Fibroblast of skin of abdomen (primary cell): ENCODE measurements at regions not wholly inside any gene's neighbourhood (a gene's known extent, or its start where the extent isn't known, plus 50 kb on each side); places are given as distances from the start of the nearest gene placed in this dataset.

Source experiments
- DNase-seq: peaks from one replicate; pipeline ENCODE4 v3.0.0-alpha.2; 2013

DNA sequence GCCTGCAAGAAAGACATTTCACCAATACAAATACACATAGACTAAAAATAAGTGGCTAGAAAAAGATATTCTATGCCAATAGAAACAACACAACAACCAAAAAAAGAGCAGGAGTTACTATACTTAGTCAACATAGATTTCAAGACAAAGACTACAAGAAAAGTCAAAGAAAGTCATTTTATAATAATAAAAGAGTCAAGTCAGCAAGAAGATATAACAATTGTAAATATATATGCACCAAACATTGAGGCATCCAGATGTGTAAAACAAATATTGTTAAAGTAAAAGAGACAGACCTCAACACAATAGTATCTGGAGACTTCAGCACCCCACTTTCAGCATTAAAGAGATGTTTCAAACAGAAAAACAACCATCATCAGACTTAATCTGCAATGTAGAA, 104.6 kb downstream of the AMY1C start:
- DNase-seq: no peak

DNA sequence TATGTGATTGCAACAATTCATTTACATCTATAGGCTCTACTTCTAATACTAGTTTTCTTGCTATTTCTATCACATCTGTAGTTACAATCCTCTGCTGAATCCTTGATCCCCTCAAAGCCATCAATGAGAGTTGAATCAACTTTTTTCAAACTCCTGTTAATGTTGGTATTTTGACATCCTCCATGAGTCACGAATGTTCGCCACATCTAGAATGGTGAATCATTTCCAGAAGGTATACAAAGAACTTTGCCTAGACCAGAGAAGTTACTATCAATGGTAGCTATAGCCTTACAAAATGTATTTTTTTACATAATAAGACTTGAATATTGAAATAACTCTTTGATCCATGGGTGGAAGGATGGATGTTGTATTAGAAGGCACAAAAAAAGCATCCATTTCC, 110.0 kb downstream of the AMY1C start:
- DNase-seq: no peak

DNA sequence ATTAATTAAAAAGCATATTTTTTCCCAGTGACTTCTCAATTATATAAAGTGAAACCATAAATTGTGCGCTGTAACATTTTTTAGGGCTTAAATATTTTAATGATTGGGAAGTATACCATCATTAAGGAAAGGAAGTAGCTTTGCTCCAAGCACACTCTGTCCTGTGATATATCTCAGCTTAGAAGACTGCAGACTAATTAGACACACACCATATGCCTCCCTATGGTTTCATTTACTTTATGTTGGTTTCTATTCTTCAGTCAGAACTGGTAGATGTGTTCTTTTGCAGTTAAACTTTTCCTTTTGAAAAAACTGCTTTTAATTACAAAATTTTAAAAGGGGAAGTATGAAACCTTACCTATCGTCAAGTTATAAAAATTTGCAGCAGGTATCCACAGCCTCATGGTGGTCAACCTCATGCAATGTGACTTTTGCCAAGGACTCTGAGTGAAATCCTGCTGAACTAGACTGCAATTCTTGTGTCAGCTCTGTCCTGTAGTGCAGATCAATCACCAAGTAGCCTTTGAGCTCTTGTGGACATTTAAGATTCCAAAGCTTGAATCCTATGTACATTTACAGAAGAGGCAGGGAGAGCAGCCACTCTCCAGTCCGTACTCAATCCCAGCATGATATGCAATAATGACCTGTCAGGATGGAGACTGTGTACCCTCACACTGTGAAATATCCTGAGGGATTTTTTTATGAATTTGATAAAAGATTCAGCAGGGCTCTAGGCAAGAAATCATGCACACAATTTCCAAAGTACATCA, 149.1 kb downstream of the AMY1C start:
- no peak for DNase-seq

DNA sequence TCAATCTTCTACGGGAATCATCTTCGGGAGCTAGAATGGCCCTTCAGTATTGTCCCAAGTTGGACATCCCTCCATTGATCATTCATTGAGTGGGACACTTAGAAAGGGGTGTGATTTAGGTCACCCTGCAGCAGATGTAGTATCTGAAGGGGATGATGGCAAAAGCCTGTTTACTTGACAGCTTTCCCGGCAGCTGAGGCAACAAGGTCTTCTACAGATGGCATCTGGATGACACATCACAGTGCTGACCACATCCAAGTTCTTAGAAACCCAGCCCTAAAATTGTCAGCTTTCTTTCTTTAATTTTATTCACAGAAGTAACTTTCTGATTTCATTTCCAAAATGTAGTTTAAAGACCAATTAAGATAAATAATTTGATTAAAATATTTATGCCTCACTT, 150.3 kb downstream of the AMY1C start:
- no peak for DNase-seq

DNA sequence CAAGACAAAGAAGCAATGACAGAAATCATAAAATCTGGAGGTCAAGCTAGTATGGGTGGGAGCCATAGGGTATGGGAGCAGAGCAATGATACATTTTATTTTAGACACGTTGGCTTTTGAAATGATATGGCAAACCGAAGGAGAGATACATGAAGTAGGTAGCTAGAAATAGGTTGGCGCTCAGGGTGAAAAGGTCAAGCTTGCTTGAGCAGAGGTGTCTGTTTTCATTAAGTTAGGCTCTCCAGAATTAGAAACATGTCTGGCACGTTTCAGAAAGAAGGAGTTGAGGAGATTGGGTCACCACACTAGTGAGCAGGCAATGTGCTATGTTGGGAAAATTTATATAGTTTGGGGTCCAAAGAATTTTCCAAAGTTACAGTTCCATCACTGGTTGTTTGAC, 151.4 kb downstream of the AMY1C start:
- no peak for DNase-seq

DNA sequence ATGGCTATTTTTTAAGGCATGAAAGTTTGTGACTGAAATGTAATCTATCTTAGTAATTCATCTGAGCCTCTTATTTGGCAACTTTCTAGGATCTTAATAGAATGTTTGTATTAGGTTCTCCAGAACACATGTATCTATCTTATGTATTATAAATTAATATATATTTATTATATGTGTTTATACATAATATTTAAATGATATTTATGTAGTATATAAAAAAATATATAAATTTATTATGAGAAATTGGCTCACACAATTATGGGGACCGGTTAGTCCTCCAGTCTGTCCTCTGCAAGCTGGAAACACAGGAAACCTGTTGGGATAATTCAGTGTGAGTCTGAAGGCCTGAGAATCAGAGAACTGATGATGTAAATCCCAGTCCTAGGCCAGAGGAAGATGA, 155.7 kb downstream of the AMY1C start:
- no peak for DNase-seq

DNA sequence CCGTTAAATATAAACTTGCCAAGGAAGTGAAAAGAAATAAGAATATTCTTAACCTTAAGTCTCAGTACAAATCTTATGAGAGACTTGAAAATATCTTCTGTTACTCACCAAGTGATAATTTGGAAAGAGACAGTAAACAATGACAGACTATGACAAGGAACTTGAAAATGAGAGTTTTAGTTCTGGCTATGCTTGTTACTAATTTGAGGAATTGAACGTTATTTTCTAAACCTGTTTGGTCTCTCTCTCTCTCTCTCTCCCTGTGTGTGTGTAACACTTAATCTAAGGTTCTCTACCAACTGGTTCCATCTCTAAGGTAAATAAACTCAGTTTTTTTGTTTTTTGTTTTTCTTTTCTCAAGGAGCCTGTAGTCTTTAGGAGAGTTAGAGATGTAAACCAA, 161.8 kb downstream of the AMY1C start:
- no peak for DNase-seq

DNA sequence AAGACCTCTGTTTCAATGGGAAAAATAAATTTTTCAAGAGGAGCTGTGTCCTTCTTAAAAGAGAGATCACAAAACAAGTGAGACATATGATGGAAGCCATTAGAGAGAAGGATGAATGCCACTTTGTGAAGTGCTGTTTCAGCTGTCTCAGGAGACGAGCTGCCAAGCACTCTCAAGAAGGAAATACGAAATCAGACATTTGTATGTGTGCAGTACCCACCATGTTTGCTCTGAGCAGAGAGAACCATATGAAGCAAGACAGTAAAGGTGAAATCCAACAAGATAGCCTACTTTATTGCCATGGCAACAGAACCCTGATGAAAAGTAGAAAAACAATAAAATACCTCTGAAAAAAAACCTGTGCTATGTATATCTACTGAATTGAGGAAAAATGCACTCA, 168.1 kb downstream of the AMY1C start:
- no peak for DNase-seq

DNA sequence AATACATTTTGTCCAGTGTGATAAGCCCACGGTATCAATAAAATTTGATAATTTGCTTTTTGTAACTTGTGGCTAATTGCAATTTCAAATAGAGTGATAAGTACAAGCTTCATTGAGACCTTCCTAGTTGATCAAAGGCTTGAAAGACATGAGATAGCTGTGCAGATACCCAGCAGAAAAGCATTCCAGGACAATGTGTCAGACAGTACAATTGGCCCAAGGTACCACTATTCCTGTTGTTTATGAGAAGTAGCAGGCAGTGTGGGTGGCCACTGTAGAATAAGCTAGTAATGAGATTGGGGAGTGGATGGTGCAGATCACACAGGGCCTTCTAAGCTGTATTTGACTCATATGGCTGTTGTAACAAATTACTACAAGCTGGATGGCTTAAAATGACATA, 182.2 kb downstream of the AMY1C start:
- no peak for DNase-seq

DNA sequence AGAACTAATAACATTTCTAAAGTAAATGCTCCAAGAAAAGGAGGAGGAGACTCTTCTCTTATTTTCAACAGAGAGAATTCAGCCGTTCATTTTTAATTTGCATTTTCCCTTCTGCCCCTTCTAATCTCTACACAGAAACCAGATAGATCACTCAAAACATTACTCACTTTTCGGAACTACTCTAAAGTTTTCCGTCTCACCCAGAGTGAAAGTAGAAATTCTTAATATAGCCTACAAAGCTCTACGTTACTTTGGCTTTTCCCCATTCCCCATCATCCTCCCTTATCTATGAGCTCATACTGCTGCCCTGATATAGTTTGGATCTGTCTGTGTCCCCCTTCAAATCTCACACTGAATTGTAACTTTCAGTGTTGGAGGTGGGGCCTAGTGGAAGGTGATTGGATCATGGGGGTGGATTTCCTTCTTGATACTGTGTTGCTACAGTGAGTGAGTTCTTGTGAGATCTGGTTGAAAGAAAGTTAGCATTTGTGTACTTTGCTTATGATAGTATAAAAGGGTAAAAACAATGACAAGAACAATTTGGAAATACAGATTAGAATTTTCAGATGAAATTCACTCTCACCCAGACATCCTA, 188.2 kb downstream of the AMY1C start:
- DNase-seq: no peak

DNA sequence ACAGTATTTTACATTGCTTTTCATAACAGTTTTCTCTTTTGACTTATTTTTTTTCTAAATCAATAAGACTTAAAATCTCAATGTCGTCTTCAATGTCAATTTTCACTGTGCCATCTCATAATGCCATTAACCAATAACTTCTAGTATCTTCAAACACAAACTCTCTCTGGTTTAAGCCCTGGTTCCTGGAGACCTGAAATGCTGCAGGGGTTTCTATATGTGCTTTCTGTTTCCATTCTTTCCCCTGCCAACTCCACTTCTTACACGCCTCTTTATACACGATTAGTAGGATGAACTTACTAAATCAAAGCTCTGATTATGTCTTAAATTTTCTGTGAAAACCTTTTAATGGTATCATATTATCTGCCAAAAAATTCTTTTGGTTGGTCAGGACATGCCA, 191.4 kb downstream of the AMY1C start:
- DNase-seq: no peak

DNA sequence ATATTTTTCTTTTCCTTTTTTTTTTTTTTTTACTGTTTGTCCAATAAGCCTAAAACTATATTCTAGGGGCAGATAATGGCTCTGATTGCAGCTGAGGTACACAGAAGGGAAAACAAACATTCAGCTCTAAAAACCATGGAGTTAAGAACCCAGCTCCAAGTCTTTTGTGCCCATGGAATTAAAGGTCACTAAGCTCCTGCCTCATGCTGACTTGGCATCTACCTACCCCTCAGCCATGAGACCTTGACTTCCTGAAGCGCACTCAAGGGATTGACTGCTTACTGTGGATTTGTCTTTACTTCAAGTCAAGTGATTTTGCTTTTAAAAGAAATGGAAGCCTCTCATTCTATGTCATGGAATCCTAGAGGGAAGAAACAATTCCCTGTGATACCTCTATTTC, 192.3 kb downstream of the AMY1C start:
- DNase-seq: no peak

DNA sequence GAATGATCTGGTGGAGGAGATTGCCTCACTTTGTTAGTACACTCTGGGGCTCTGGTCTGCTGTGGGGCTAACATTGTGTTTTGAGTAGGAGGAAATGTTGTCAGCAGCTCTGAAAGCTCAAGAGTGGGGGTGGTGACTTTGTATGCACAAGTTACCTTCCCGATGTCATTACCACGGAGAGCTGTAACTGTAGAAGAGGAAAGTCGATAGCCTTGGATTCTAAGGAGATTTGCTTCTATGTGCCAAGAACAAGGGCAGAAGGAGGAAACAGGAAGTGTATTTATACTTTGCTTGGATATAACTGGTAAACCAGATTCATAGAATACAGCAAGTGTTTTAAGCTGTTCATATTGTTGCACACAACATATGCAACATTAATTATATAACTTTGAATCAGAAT, 196.1 kb downstream of the AMY1C start:
- DNase-seq: no peak

DNA sequence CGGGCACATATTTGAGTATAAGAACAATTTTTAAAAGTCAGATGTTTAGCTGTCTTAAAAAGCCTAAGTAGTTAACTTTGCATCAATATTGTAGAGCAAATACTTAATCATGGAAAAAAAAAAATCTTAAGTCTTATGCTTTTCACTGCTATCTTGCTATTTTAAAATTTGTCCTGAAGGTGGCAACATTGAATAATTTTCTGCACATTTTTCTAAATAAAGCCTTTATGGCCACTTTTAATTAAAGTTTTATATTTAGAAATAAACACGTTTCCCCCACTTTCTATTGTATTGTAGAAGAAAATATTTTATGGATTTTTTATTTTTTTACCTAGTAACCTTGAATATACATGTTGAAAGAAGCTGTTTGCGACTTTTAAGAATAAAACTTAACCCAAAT, 198.8 kb downstream of the AMY1C start:
- DNase-seq: no peak

DNA sequence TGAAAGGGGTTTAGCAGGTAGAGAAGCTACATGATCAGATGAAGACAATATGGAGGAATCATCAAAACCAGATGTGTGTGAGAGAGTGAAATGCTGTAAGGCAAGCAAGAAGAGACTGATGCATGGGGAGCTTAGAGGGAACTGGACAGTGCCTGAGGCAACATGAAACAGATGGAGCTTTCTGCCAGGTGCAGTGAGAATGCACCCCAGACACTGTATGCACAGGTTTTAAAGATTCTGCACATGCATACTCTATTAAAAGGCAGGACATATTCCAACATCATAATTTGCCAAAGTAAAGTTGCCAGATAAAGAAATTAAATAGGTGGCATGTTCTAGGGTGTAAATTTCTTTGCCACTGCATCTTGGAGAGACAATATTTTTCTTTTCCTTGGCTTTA, 200.1 kb downstream of the AMY1C start:
- DNase-seq: no peak

DNA sequence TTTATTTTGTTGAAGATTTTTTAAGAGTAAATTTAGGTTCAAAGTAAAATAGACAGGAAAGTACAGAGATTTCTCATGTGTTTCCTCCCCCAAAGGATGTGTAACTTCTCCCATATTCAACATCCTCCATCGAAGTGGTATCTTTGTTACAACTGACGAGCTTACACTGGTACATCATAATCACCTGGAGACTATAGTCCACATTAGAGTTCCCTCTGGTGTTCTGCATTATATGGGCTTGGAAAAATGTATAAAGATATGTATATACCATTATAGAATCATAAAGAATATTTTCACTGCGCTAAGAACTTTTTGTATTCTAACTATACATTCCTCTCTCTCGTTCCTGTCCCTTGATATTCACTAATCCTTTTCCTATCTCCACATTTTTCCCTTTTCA, 203.7 kb downstream of the AMY1C start:
- DNase-seq: no peak

DNA sequence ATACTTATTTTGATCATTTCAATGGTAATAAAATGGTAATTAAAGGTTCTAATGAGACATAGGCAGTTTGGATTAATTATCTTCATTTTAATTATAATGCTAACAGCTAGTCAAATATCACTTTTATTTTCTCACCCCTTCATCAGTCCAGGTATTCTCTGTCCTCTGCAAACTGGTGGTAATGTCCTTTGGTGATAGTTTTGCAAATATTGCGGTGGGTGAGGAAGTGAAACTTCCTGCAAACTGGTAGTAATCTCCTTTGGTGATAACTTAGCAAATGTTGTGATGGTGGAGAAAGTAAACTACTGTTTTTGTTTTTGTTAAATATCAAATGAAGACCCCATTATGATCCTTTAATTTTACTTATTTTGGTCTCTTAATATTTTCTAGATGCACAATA, 209.0 kb downstream of the AMY1C start:
- DNase-seq: no peak

DNA sequence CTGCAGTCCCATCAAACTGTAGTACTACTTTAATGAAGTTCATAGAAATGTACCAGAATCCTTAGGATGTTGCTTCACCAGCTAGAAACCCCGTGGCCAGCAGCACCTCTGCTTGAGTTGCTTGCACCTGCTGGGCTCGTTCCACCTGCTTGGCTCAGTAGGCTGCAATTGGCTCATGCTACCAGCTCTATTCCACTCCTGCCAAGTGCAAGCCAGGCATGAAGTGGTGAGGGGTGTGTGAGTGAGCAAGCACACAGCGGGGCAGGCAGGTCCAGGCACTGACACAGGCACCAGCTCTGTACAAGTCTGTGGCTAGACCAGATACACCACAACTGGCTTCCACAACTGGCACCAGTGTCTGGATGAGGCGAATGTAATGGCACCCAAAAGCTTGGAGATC, 209.9 kb downstream of the AMY1C start:
- no peak for DNase-seq

DNA sequence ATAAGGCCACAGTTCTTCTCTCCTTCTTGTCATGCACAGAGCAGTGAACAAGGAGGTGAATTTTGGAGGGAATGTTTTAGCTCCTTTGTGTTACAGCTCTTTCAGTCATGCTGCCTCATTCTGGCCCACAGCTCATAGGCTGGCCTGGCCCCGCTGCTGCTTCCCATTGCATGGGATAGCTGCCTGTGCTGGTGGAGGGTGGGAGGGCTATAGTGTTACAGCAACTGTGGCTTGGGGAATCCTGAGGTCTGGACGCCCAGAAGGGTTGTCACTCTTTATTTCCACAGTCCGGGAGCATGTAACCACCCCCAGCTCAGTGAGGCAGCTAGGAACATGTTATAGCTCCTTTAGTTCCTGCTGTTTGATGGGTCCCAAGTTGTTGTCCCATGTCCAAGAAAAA, 210.3 kb downstream of the AMY1C start:
- no peak for DNase-seq

DNA sequence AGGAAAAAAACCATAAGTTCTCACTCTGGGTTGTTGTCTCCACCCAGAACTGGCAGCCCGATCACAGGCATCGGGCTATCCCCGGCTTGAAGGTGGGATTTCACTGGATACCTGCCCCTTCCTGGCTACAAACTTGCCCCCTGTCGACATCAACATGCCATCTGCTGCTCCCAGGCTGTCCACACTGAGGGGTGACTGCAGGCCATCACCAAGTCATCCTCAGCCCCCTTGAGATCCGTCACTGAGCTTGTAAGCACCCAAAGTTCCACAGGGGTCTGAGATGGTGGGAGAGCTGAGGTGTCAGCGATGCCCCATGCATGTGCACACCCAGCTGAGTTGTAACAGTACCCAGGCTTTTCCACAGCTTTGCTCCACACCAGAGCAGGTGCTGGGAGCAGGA, 211.0 kb downstream of the AMY1C start:
- no peak for DNase-seq

DNA sequence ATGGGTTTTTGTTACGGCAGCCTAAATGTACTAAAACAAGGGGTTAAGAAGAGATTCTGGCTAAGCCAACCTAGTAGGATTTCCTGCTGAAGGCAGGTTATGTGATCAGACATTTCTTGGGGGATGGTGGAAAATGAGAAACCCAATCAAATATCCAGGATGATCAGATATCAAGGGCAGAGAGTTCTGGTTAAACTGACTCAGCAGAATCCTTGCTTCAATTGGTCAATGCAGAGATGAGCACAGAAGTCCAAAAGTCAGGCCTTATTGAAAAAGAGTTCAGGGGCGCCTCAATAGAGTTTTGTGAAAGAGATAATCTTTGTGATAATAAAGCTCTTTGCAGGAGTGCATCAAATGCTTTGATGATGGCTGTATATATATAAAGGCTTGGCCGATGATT, 237.1 kb downstream of the AMY1C start:
- DNase-seq: no peak

DNA sequence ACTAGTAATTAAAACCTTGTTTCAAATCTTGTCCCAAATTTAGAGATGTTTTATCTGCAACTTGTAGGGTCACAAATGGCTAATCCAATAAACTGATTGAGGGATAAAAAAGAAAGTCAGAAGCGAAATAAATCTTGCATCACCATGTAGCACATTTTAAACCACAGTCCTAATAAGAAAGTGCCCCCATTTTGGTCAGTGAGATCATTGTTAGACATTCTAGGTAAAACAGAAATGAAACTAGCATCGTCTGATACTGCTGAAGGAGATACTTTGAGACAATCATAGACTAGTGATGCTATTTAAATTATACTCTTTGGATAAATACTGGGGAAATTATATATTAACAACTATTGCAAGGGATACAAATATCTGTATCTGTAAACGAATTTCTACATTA, 247.9 kb downstream of the AMY1C start:
- DNase-seq: no peak

DNA sequence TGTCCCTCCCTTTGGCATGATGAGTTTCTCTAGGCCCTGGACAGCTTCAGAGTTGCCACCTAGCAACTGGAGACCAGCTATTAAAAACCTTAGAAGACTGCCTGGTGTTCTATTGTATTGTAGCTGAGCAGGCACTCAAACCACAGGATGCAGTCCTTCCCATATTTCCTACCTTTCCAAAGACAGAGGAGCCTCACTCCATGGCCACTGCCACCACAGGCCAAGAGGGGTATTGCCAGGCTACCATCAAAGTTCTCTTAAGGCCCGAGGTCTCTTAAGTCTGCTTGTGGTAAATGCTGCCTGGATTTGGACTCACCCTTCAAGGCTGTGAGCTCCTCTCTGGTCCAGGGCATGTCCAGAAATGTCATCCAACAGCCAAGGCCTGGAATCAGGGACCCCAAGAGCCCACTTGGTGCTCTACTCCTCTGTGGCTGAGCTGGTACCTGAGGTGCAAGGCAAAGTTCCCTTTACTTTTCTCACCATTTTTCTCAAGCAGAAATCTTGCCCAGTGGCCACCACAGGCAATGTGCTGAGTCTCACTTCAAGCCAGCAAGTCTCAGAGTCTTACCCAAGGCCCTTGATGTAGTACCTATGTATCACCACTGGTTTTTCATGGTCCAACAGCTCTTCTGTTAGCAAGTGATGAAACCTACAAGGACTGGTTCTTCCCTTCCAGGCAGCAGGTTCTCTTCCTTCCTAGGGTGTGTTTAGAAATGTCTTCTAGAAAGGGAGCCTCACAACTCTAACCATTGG, 269.4 kb downstream of the AMY1C start:
- DNase-seq: no peak

DNA sequence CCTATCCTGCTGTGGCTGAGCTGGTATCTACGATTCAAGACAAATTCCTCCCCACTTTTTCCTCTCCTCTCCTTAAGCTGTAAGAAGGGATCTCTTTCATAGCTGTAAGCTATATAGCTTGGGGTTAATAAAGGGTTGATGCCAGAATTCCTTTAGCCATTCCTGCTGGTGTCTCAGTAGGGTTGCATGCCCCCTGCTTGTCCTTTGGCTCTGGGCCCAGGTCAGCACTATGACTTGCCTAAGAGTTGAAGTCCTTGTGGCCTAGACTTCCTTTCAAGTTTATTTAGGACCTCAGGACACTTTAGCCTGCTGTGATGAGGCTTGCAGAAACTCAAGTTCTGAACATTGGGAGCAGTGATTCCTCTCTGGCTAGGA, 270.0 kb downstream of the AMY1C start:
- no peak for DNase-seq
